HG03520 (cell line): ENCODE measurements at regions not wholly inside any gene's neighbourhood (a gene's known extent, or its start where the extent isn't known, plus 50 kb on each side); places are given as distances from the start of the nearest gene placed in this dataset.

Experiments used
- ATAC-seq: cut with Tn5 transposase; IDR thresholded peaks from one replicate; pipeline ENCODE4 v1.9.1; 2021; ENCODE audit warnings: mild to moderate bottlenecking, moderate library complexity; ENCODE audit not compliant: unreplicated experiment

DNA sequence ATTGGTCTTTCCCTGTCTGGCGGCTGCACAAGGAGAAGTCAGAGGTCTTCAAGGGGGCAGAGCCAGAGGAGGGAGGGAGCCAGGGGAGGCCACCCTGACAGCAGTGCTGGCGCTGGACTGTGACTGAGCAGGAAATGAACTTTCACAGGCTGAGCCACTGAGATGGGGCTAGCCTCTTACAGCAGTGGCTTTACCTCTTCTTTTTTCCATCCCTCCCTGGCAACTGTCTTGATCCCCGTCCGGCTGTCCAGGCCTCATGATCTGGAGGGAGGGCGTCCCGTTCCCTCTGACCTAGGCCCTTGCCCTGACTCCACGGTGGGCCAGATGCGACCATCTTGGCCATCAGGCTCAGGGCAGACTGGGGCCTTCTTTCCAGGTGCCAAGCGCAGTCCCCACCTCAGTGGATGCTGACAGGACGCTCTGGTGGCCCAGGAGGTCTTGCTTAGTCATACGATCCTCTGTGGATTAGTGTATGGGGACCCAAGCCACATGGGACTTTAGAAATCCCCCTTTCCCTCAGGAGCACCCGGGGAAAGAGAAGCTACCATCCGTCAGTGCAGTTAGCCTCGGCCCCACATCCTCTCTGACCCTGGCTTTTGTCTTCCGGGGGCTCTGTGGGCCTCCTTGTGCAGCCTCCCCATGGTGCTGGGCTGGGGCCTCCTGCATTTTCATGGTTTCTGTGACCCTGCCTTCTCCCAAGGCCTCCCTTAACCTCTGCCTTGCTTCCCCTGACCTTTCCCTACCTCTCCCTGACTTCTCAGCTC, 57.4 kb upstream of the CCDC167 start:
- no peak for ATAC-seq

DNA sequence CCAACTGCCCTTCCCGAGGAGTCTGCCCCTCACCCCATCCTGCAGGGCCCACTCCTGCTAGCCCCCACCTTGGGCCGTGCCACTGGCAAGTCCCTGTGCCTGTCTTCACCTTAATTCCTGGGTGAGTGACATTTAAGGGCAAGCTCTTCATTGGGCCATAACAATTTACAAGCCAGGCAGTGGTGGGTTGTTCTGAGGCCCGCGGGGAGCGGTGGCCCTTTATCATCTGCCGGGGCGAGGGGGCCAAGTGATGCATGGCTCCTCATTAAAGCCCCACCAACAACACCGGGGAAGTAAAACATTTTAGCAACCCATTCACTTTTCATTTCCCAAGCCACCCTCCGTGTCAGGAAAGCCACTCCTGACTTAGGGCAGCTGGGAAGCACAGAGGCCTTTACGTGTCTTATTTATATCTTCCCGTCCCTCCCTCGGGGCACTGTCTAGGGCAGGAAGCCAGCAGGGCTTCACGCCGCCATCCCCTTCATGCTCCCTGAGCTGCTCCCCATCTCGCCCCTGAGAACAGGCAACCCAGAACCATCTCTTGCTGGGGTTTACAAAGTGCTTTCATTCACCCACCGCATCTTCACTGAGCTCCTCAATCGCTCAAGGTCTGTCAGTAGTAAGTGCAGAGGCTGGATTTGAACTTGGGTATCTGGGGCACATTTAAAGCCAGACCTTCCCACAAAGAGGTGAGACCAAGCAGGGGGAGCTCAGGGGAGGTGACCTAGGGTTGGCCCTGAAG, 55.5 kb upstream of the CCDC167 start:
- no peak for ATAC-seq

DNA sequence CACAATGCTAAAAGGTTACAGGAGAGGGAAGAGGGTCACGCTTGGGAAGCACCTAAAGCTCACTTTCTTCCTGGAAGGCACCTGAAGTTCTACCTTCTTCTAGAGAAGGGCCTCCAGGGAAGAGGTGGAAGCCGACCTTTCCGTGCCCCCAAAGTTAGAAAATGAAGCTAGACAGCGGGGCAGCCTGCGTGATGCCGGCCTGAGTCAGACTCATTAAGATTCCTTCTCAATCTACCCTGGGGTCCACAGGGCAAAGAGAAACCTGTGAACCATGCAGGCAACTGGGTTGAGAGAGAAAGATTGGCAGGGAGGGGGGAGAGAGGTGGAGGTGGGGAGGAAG, 54.8 kb upstream of the CCDC167 start:
- no peak for ATAC-seq

DNA sequence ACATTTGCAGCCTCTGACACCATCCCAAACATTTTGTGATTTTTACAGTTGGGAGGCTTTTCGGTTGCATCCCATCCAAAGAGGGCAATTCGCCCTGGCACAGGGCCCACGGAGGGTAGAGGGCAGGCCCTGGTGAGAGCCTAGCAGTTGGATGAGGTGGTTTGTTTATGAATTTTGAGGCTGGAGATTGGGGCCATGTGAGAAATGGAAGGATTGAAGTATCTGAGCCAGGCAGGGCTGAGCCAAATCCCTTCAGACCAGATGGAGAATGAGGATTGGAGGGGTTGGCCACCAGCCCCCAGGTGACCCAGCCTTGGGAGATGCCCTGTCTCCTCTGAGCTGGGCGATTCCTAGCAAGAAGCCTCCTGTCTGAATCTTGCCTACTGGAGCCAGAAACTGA, 52.6 kb upstream of the CCDC167 start:
- no peak for ATAC-seq

DNA sequence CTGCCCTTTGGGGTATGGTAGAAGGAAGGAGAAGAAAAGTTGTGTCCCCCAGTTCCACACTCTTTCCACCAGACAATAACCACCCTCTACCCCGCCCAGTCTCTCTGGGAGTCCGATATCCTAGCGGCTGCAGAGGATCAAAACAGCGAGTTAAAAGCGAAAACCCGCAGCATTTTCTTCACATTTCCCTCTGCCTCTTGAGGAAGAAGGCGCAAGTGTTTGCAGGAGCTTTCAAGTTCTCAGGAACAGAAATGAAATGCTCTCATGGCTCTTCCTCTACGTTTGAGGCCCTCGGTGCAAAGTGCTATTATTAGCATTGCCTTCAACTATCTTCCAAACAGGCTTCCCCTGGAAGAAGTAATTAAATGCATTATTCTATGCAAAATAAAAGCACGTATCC, 52.2 kb upstream of the CCDC167 start:
- ATAC-seq: no peak

DNA sequence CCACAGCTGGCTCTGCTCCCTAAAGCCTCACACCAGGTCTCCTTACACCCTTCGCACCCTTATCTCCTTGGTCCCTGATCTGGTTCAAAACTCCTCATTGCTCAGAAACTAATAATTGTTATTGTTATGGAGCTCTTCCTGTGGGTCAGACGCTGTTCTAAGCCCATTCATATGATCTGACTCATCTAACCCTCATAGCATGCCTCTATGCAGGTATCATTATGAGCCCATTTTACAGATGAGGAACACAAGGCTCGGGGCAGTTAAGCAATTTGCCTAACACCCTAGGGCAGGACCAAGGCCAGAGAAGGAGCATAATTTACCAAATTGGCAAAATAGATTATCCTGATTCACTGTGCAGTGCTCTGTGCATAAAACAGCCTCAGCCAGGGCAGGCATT, 51.8 kb upstream of the CCDC167 start:
- no peak for ATAC-seq

DNA sequence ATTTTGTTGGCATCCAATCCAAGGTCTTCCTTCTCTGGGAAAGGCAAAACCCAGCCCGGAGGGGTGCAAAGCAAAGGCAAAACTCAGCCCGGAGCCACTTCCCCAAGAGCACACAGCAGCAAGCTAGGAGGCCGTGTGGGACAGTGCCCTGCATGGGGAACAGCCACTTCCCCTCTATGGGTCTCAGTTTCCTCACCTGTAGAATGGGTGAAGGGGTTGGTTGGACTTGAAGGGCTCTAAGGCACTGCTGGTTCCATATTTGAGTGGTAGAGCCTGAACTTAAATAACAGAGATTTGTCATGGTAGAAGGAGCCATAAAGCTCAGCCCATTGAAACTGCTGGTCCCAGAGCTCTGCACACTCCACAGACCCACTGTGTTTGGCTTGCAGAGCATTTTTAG, 51.3 kb upstream of the CCDC167 start:
- ATAC-seq: no peak

DNA sequence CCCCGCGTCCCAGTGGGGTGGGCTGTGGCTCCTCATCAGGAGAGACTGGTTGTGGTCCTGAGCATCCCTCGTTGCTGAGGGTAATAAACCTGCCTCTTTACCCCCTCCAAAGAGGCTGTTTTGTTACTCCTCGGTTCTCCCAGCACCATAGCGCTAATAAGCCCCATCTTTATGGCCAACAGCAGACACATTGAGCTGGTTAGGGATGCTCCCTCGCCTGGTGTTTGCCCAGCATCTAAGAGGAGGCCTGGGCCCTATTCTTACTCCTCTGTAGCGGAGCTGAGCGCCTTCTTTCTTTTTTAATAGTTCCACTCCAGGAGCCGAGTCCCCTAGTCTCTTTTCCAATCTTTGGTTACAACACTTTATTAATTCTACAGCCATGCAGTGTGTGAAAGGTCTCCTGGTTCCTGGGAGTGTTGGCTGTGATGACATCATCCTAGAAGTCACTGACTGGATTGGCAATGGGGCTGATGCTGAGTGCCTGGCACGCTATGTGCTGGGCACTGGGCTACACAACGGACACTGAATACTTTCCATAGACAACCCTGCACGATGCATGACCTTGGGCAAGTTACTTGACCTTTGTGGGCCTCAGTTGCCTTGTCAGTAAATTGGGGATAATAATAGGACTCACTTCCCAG, 50.6 kb upstream of the CCDC167 start:
- ATAC-seq: no peak

DNA sequence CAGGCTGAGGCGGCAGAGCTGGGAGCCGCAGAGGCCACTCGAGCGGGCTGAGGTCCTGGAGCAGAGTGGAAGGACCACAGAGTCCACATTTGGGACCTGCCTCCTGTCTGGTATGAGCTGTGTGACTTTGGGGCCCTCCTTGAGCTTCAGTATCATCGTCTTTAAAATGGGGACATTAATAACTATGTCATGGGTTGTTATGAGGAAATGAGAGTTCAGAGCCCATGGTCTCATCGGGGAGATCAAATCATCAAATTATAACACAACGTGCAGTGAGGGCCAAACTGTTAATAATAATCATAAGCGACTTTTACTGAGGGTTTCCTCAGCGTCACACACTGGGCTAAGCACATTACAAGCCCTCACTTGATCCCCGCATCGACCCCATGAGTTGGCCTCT, 49.9 kb upstream of the CCDC167 start:
- no peak for ATAC-seq
